HG02623 (cell line): ENCODE measurements at regions not wholly inside any gene's neighbourhood (a gene's known extent, or its start where the extent isn't known, plus 50 kb on each side); places are given as distances from the start of the nearest gene placed in this dataset.
A peak's percentile ranks its signal among the peaks of the same experiment; 100 is the strongest.
"Not testable (repeated sequence)": the region's sequence is repeated elsewhere in the genome, so short reads cannot be mapped to it uniquely, and the experiment has no call there.

Experiments used
- ATAC-seq: cut with Tn5 transposase; IDR thresholded peaks from one replicate; pipeline ENCODE4 v1.9.1; 2021; ENCODE audit warnings: moderate library complexity; ENCODE audit not compliant: unreplicated experiment

- no peak for ATAC-seq
These were observed 85.5 kb downstream of the PRR15 start for GRCh38 chr7:29649028-29649716.

- no peak for ATAC-seq
These were observed 86.2 kb downstream of the PRR15 start for GRCh38 chr7:29649876-29650275.

GRCh38 chr7:29651477-29651876 is 87.8 kb downstream of the PRR15 start:
- no peak for ATAC-seq

GRCh38 chr7:29652556-29652955 is 88.9 kb downstream of the PRR15 start:
- ATAC-seq = no peak

GRCh38 chr7:29654340-29654739 is 90.7 kb downstream of the PRR15 start:
- not testable (repeated sequence) for ATAC-seq

- no peak for ATAC-seq
These were observed 93.7 kb downstream of the PRR15 start for GRCh38 chr7:29657288-29657687.

- no peak for ATAC-seq
These were observed 94.2 kb downstream of the PRR15 start for GRCh38 chr7:29657856-29658255.

GRCh38 chr7:29659213-29659612 is 95.6 kb downstream of the PRR15 start:
- not testable (repeated sequence) for ATAC-seq

GRCh38 chr7:29662899-29663298 is 99.3 kb downstream of the PRR15 start:
- ATAC-seq = not testable (repeated sequence)

GRCh38 chr7:29664999-29665398 is 101.4 kb downstream of the PRR15 start:
- ATAC-seq = not testable (repeated sequence)

GRCh38 chr7:29667096-29667669 is 103.5 kb downstream of the PRR15 start:
- not testable (repeated sequence) for ATAC-seq

GRCh38 chr7:29671286-29671685 is 107.7 kb downstream of the PRR15 start:
- not testable (repeated sequence) for ATAC-seq

- not testable (repeated sequence) for ATAC-seq
These were observed 110.0 kb downstream of the PRR15 start for GRCh38 chr7:29673635-29674034.

GRCh38 chr7:29674626-29675025 is 111.0 kb downstream of the PRR15 start:
- ATAC-seq = not testable (repeated sequence)

- ATAC-seq = not testable (repeated sequence)
These were observed 113.6 kb downstream of the PRR15 start for GRCh38 chr7:29677254-29677653.

- ATAC-seq = not testable (repeated sequence)
These were observed 116.3 kb downstream of the PRR15 start for GRCh38 chr7:29679963-29680362.

GRCh38 chr7:29680601-29681000 is 117.0 kb downstream of the PRR15 start:
- ATAC-seq = not testable (repeated sequence)

- peak; percentile 17 for ATAC-seq
These were observed 120.6 kb downstream of the PRR15 start for GRCh38 chr7:29684151-29684786.

- ATAC-seq = peak; percentile 72
These were observed 121.3 kb upstream of the WIPF3 start for GRCh38 chr7:29684787-29685650.

- ATAC-seq = not testable (repeated sequence)
These were observed 120.5 kb upstream of the WIPF3 start for GRCh38 chr7:29685651-29686271.

- ATAC-seq = not testable (repeated sequence)
These were observed 115.8 kb upstream of the WIPF3 start for GRCh38 chr7:29690510-29690909.
